HCT116 (cell line): ENCODE measurements at regions not wholly inside any gene's neighbourhood (a gene's known extent, or its start where the extent isn't known, plus 50 kb on each side); places are given as distances from the start of the nearest gene placed in this dataset.
"Not testable (repeated sequence)": the region's sequence is repeated elsewhere in the genome, so short reads cannot be mapped to it uniquely, and the experiment has no call there.

Experiments used
- ATAC-seq: fragments of 200-7000 bp; cut with Tn5 transposase; 2 replicates; pipeline ENCODE4 v1.9.1; 2020; ENCODE audit warnings: mild to moderate bottlenecking, moderate library complexity
- BruUV-seq: library from RNA; stranded (reverse); fragments of 400-500 nt; replicated peaks from 2 replicates; lab custom pipeline; 2021; lab: Mats Ljungman, UMichigan
- CTCF ChIA-PET: fragments of 300-600 bp; sonication (Branson Sonifier 250); formaldehyde crosslinking; loops from one replicate; lab custom pipeline; 2021; ENCODE audit warnings: antibody characterized with exemption; lab: Charles Lee
- POLR2A ChIA-PET: fragments of 300-600, 350-600 bp; sonication (Branson Sonifier 250); formaldehyde crosslinking; loops from one replicate; lab custom pipeline; 2021; ENCODE audit warnings: antibody characterized with exemption; lab: Charles Lee
- RAD21 ChIA-PET, 2 experiments: fragments of 300-600 bp; sonication (Branson Sonifier 250); formaldehyde crosslinking; loops; one replicate each; lab custom pipeline; 2023; ENCODE audit warnings: low total read pairs in 2 of 2; ENCODE audit not compliant: uncharacterized antibody in 2 of 2, unreplicated experiment in 2 of 2, low non-redundant PET in 1 of 2; lab: Charles Lee
- DNase-seq: peaks from one replicate; pipeline ENCODE4 v3.0.0-alpha.2; 2010; ENCODE audit warnings: low read depth, low spot score
- H2AFZ ChIP-seq: fragments of 200-600 bp; shearing (Covaris generic), sonication (generic); 2 replicates; pipeline ENCODE4 v1.6.1; 2017; ENCODE audit warnings: low read depth, mixed run types, mixed read lengths, antibody characterized with exemption, low read length; ENCODE audit not compliant: poor library complexity, severe bottlenecking
- H3K27ac ChIP-seq: 2 replicates; pipeline ENCODE4 v1.5.1; 2012; ENCODE audit warnings: low read depth, low read length
- H3K27me3 ChIP-seq: fragments of 200-600 bp; sonication (generic); 2 replicates; pipeline ENCODE4 v1.6.1; 2016; ENCODE audit warnings: mixed run types, low read length, mixed read lengths; ENCODE audit not compliant: insufficient read depth
- H3K36me3 ChIP-seq, 2 experiments: fragments of 200-500 bp in 1 of 2; fragments of 200-600 bp in 1 of 2; sonication (Bioruptor generic) in 1 of 2; sonication (generic) in 1 of 2; 2 replicates each; pipeline versions ENCODE4 v1.5.1 to v1.6.1; 2014 to 2016; ENCODE audit warnings: low read length in 2 of 2, inconsistent platforms in 1 of 2, mixed read lengths in 1 of 2, mixed run types in 1 of 2; ENCODE audit not compliant: insufficient read depth in 2 of 2, control insufficient read depth in 1 of 2
- H3K4me1 ChIP-seq, 2 experiments: fragments of 200-600 bp in 1 of 2; sonication (generic) in 1 of 2; 2 replicates each; pipeline versions ENCODE4 v1.5.1 to v1.6.1; 2012 to 2017; ENCODE audit warnings: low read length in 2 of 2, inconsistent platforms in 1 of 2, mild to moderate bottlenecking in 1 of 2, mixed read lengths in 1 of 2, mixed run types in 1 of 2, moderate library complexity in 1 of 2; ENCODE audit not compliant: insufficient read depth in 2 of 2, control insufficient read depth in 1 of 2
- H3K4me2 ChIP-seq: fragments of 200-600 bp; sonication (generic); 2 replicates; pipeline ENCODE4 v1.6.1; 2017; ENCODE audit warnings: mixed run types, low read length, mixed read lengths
- H3K4me3 ChIP-seq, 2 experiments: fragments of 200-600 bp in 1 of 2; sonication (generic) in 1 of 2; replicated peaks in 1 of 2; 2 replicates each; pipeline ENCODE4 v1.5.1; 2011 to 2016; ENCODE audit warnings: low read length in 2 of 2, control low read depth in 1 of 2, low read depth in 1 of 2, mild to moderate bottlenecking in 1 of 2, mixed read lengths in 1 of 2, mixed run types in 1 of 2
- H3K79me2 ChIP-seq: fragments of 200-600 bp; sonication (generic); 2 replicates; pipeline ENCODE4 v1.6.1; 2017; ENCODE audit warnings: mild to moderate bottlenecking, mixed run types, low read length, moderate library complexity, mixed read lengths; ENCODE audit not compliant: insufficient read depth
- H3K9ac ChIP-seq: fragments of 200-600 bp; sonication (generic); 2 replicates; pipeline ENCODE4 v1.6.1; 2016; ENCODE audit warnings: low read length, mixed read lengths
- H3K9me2 ChIP-seq: fragments of 200-600 bp; sonication (generic), shearing (Covaris generic); 2 replicates; pipeline ENCODE4 v1.6.1; 2017; ENCODE audit warnings: mixed run types, mild to moderate bottlenecking, moderate library complexity; ENCODE audit not compliant: insufficient read depth
- H3K9me3 ChIP-seq, 2 experiments: fragments of 200-500 bp in 1 of 2; fragments of 200-600 bp in 1 of 2; sonication (Bioruptor generic) in 1 of 2; sonication (generic) in 1 of 2; 2 replicates each; pipeline ENCODE4 v1.6.1; 2014 to 2017; ENCODE audit warnings: low read length in 2 of 2, mixed read lengths in 2 of 2, inconsistent platforms in 1 of 2, low read depth in 1 of 2, mild to moderate bottlenecking in 1 of 2, mixed run types in 1 of 2, moderate library complexity in 1 of 2; ENCODE audit not compliant: control insufficient read depth in 1 of 2, insufficient read depth in 1 of 2
- H4K20me1 ChIP-seq: fragments of 200-600 bp; sonication (generic), shearing (Covaris generic); 2 replicates; pipeline ENCODE4 v1.6.1; 2017; ENCODE audit warnings: mixed run types, mild to moderate bottlenecking, moderate library complexity; ENCODE audit not compliant: insufficient read depth
- ATF3 ChIP-seq: IDR thresholded peaks from 2 replicates; pipeline ENCODE4 v1.6.1; 2012
- CBX3 ChIP-seq: IDR thresholded peaks from 2 replicates; pipeline ENCODE4 v1.6.1; 2012; ENCODE audit warnings: low read depth
- EGR1 ChIP-seq: IDR thresholded peaks from 2 replicates; pipeline ENCODE4 v1.6.1; 2012; ENCODE audit warnings: low read depth
- FOSL1 ChIP-seq: IDR thresholded peaks from 2 replicates; pipeline ENCODE4 v1.6.1; 2012; ENCODE audit warnings: low read depth
- JUND ChIP-seq: IDR thresholded peaks from 2 replicates; pipeline ENCODE4 v1.6.1; 2012
- MAX ChIP-seq: IDR thresholded peaks from 2 replicates; pipeline ENCODE4 v1.6.1; 2012
- POLR2AphosphoS5 ChIP-seq: IDR thresholded peaks from 2 replicates; pipeline ENCODE4 v1.6.1; 2011; ENCODE audit warnings: mild to moderate bottlenecking, low read depth, low read length, moderate library complexity
- RAD21 ChIP-seq: IDR thresholded peaks from 2 replicates; pipeline ENCODE4 v1.6.1; 2012; ENCODE audit warnings: low read depth, mild to moderate bottlenecking
- SRF ChIP-seq: IDR thresholded peaks from 2 replicates; pipeline ENCODE4 v1.6.1; 2012; ENCODE audit warnings: low read depth
- ZFX ChIP-seq: fragments of 450-650 bp; IDR thresholded peaks from 2 replicates; pipeline ENCODE4 v1.6.1; 2017
- intact Hi-C: fragments of 100-400 bp; cut with micrococcal nuclease; formaldehyde crosslinking; loops from 2 replicates; pipeline ENCODE4 v1.10.0; 2022

GRCh38 chr2:216932113-216932862 is 72.4 kb upstream of the TNP1 start:
- Histone ChIP-seq H3K9ac (no peak overlapping the region), H3K79me2 (no peaks in the 10 kb centered on the region), H3K27ac (no peak overlapping the region), H3K9me2 (no peaks in the 10 kb centered on the region), H3K4me2 (no peak overlapping the region), H3K9me3 (no peaks in the 10 kb centered on the region), H3K4me3 (no peak overlapping the region), H4K20me1 (no peaks in the 10 kb centered on the region), H2AFZ (no peak overlapping the region), H3K36me3 (no peaks in the 10 kb centered on the region), H3K4me1 (no peaks in the 10 kb centered on the region), H3K27me3 (0 out of 2 replicates have a peak, but pooled peaks cover 8% of the 10 kb centered on the region)
- DNase-seq (no peak), ATAC-seq (no peak)
- ChIA-PET POLR2A (no interaction called here), CTCF (no interaction called here), RAD21 (no interaction called here)
- intact Hi-C loops = no loop called here
- no TSS peak for BruUV-seq
- no peak for TF ChIP-seq RAD21

GRCh38 chr2:216930716-216931115 is 70.9 kb upstream of the TNP1 start:
- ATAC-seq (no peak), DNase-seq (no peak)
- H2AFZ ChIP-seq = no peak overlapping the region
- TF ChIP-seq RAD21 = no peak
- no peak for TF ChIP-seq CBX3
- TF ChIP-seq JUND = no peak
- no peak for TF ChIP-seq POLR2AphosphoS5
- TF ChIP-seq MAX = no peak
- TF ChIP-seq FOSL1 = no peak
- TF ChIP-seq ATF3 = no peak
- no peak for TF ChIP-seq EGR1
- no peak for TF ChIP-seq SRF
- no peak for TF ChIP-seq ZFX
- H3K4me2 ChIP-seq = no peak overlapping the region
- BruUV-seq = no TSS peak
- ChIA-PET POLR2A (no interaction called here), RAD21 (no interaction called here), CTCF (no interaction called here)
- H3K9me2 ChIP-seq = no peaks in the 10 kb centered on the region
- H3K4me3 ChIP-seq = no peak overlapping the region
- no peaks in the 10 kb centered on the region for H3K9me3 ChIP-seq
- H3K27ac ChIP-seq = no peak overlapping the region
- no peaks in the 10 kb centered on the region for H4K20me1 ChIP-seq
- intact Hi-C loops = no loop called here
- no peak overlapping the region for H3K9ac ChIP-seq
- H3K79me2 ChIP-seq = no peaks in the 10 kb centered on the region
- H3K4me1 ChIP-seq = no peaks in the 10 kb centered on the region
- H3K27me3 ChIP-seq = peaks cover 11% of the 10 kb centered on the region; the same call in 1 of the 2 replicates
- H3K36me3 ChIP-seq = no peaks in the 10 kb centered on the region

- H3K4me3 ChIP-seq, RAD21 ChIA-PET, CTCF ChIA-PET, H3K36me3 ChIP-seq, BruUV-seq, ATAC-seq, intact Hi-C loops, DNase-seq, H3K4me2 ChIP-seq, H3K27ac ChIP-seq, H3K9me2 ChIP-seq, H3K9me3 ChIP-seq, H3K79me2 ChIP-seq, H2AFZ ChIP-seq, H3K4me1 ChIP-seq, POLR2A ChIA-PET, H3K9ac ChIP-seq, H4K20me1 ChIP-seq: not testable (repeated sequence)
- peaks cover 24% of the 10 kb centered on the region; the same call in 1 of the 2 replicates for H3K27me3 ChIP-seq
These were observed 69.5 kb upstream of the TNP1 start for GRCh38 chr2:216929338-216929737.
